BJ (cell line): ENCODE measurements at regions not wholly inside any gene's neighbourhood (a gene's known extent, or its start where the extent isn't known, plus 50 kb on each side); places are given as distances from the start of the nearest gene placed in this dataset.

Experiments
- CTCF ChIA-PET: fragments of 350-600 bp; formaldehyde crosslinking; extraction: SDS; loops from one replicate; lab custom pipeline; 2021; ENCODE audit warnings: antibody characterized with exemption, inconsistent platforms; lab: Yijun Ruan, JAX
- POLR2A ChIA-PET: fragments of 300-600 bp; sonication (Branson Sonifier 250); formaldehyde crosslinking; extraction: SDS; loops from one replicate; lab custom pipeline; 2021; ENCODE audit warnings: antibody characterized with exemption; lab: Charles Lee
- DNase-seq: peaks from one replicate; pipeline ENCODE4 v3.0.0-alpha.2; 2011; ENCODE audit warnings: low read depth
- H3K27me3 ChIP-seq: 2 replicates; pipeline ENCODE4 v1.6.0; 2011; ENCODE audit warnings: low read length; ENCODE audit not compliant: control insufficient read depth, insufficient read depth
- H3K36me3 ChIP-seq: 2 replicates; pipeline ENCODE4 v1.5.1; 2011; ENCODE audit warnings: low read length; ENCODE audit not compliant: control insufficient read depth, insufficient read depth
- H3K4me3 ChIP-seq: 2 replicates; pipeline ENCODE4 v1.5.1; 2011; ENCODE audit warnings: low read depth, mild to moderate bottlenecking, control low read depth, low read length
- CTCF ChIP-seq: IDR thresholded peaks from 2 replicates; pipeline ENCODE4 v1.5.1; 2011; ENCODE audit warnings: low read depth, mild to moderate bottlenecking, control low read depth, inconsistent platforms, low read length, moderate library complexity; ENCODE audit not compliant: insufficient read depth

GRCh38 chr15:70483513-70483912, 279.8 kb downstream of the UACA start:
- ChIA-PET CTCF (interaction anchor here (1.1 to 1.5 kb wide), 2 partner anchors 17 to 1007 kb away, joined by 4 to 6 read pairs; no protein-coding TSS in a partner anchor), POLR2A (no interaction called here)
- H3K27me3 ChIP-seq = peaks cover 19% of the 10 kb centered on the region
- no peak for DNase-seq
- no peak overlapping the region for H3K4me3 ChIP-seq
- H3K36me3 ChIP-seq = no peaks in the 10 kb centered on the region
- TF ChIP-seq CTCF = no peak

- no peaks in the 10 kb centered on the region for H3K36me3 ChIP-seq
- ChIA-PET CTCF (interaction anchor here (0.8 to 2.3 kb wide), 4 partner anchors 9 to 1004 kb away, joined by 3 to 10 read pairs (median 5); no protein-coding TSS in a partner anchor), POLR2A (no interaction called here)
- DNase-seq = no peak
- peaks cover 22% of the 10 kb centered on the region for H3K27me3 ChIP-seq
- TF ChIP-seq CTCF = no peak
- no peak overlapping the region for H3K4me3 ChIP-seq
Observed at GRCh38 chr15:70480196-70480856, 283.0 kb downstream of the UACA start.

- ChIA-PET POLR2A (no interaction called here), CTCF (interaction anchor here (0.6 to 2.3 kb wide), 6 partner anchors 8 to 1003 kb away, joined by 3 to 10 read pairs (median 4); no protein-coding TSS in a partner anchor)
- DNase-seq = no peak
- H3K36me3 ChIP-seq = no peaks in the 10 kb centered on the region
- TF ChIP-seq CTCF = no peak
- peaks cover 22% of the 10 kb centered on the region for H3K27me3 ChIP-seq
- no peak overlapping the region for H3K4me3 ChIP-seq
Observed at GRCh38 chr15:70479785-70480184, 283.6 kb downstream of the UACA start.

GRCh38 chr15:70479056-70479455, 284.3 kb downstream of the UACA start:
- DNase-seq = no peak
- ChIA-PET POLR2A (no interaction called here), CTCF (interaction anchor here (0.8 to 2.3 kb wide), 4 partner anchors 9 to 1002 kb away, joined by 3 to 10 read pairs (median 5); no protein-coding TSS in a partner anchor)
- no peak for TF ChIP-seq CTCF
- peaks cover 20% of the 10 kb centered on the region for H3K27me3 ChIP-seq
- H3K36me3 ChIP-seq = no peaks in the 10 kb centered on the region
- no peak overlapping the region for H3K4me3 ChIP-seq

GRCh38 chr15:70478251-70478990, 284.9 kb downstream of the UACA start:
- DNase-seq = no peak
- Histone ChIP-seq H3K36me3 (no peaks in the 10 kb centered on the region), H3K27me3 (peaks cover 19% of the 10 kb centered on the region), H3K4me3 (no peak overlapping the region)
- CTCF ChIA-PET = interaction anchor here (1.6 to 2.3 kb wide), 2 partner anchors 11 kb away, joined by 6 to 10 read pairs; no protein-coding TSS in a partner anchor
- POLR2A ChIA-PET = no interaction called here
- no peak for TF ChIP-seq CTCF
